Ureter (tissue), 1 donor: ENCODE measurements at regions not wholly inside any gene's neighbourhood (a gene's known extent, or its start where the extent isn't known, plus 50 kb on each side); places are given as distances from the start of the nearest gene placed in this dataset.

Source experiments
- DNase-seq: peaks from one replicate; pipeline ENCODE4 v3.0.0-alpha.2; 2020; ENCODE audit warnings: low spot score
- donor health status: DM: yes; HTN: yes; CAD: no.

GRCh38 chr7:25552998-25553397 is 324.7 kb upstream of the NPVF start:
- DNase-seq: no peak

- no peak for DNase-seq
Measured at GRCh38 chr7:25553580-25554291, 325.4 kb upstream of the NPVF start.

- DNase-seq: no peak
Measured at GRCh38 chr7:25557379-25557917, 329.2 kb upstream of the NPVF start.

- DNase-seq: no peak
Measured at GRCh38 chr7:25557930-25558329, 329.6 kb upstream of the NPVF start.

GRCh38 chr7:25558605-25559004 is 330.3 kb upstream of the NPVF start:
- DNase-seq: no peak

- no peak for DNase-seq
Measured at GRCh38 chr7:25559581-25560367, 331.5 kb upstream of the NPVF start.

GRCh38 chr7:25562673-25563182 is 334.4 kb upstream of the NPVF start:
- DNase-seq: no peak

- no peak for DNase-seq
Measured at GRCh38 chr7:25565002-25565401, 336.7 kb upstream of the NPVF start.

GRCh38 chr7:25565949-25566348 is 337.7 kb upstream of the NPVF start:
- peak; percentile 76 for DNase-seq

GRCh38 chr7:25567430-25567829 is 339.1 kb upstream of the NPVF start:
- DNase-seq: no peak

- no peak for DNase-seq
Measured at GRCh38 chr7:25569765-25570164, 341.5 kb upstream of the NPVF start.

GRCh38 chr7:25572423-25572822 is 344.1 kb upstream of the NPVF start:
- no peak for DNase-seq

- no peak for DNase-seq
Measured at GRCh38 chr7:25574828-25575227, 346.5 kb upstream of the NPVF start.

GRCh38 chr7:25575634-25576033 is 347.3 kb upstream of the NPVF start:
- DNase-seq: no peak

- no peak for DNase-seq
Measured at GRCh38 chr7:25578991-25579777, 350.9 kb upstream of the NPVF start.

- DNase-seq: no peak
Measured at GRCh38 chr7:25579778-25580075, 351.4 kb upstream of the NPVF start.

GRCh38 chr7:25580141-25580540 is 351.9 kb upstream of the NPVF start:
- no peak for DNase-seq

- DNase-seq: no peak
Measured at GRCh38 chr7:25583621-25584020, 355.3 kb upstream of the NPVF start.

- DNase-seq: no peak
Measured at GRCh38 chr7:25584112-25584938, 356.0 kb upstream of the NPVF start.

- no peak for DNase-seq
Measured at GRCh38 chr7:25586513-25586912, 358.2 kb upstream of the NPVF start.

GRCh38 chr7:25594122-25594521 is 365.8 kb upstream of the NPVF start:
- DNase-seq: no peak
